ENCODE measurements at regions not wholly inside any gene's neighbourhood (a gene's known extent, or its start where the extent isn't known, plus 50 kb on each side); places are given as distances from the start of the nearest gene placed in this dataset.

GRCh38 chr13:99800951-99801350 is 170.6 kb downstream of the ZIC5 start:
- TF ChIP-seq FOXA1 (IDR thresholded peaks at IDR 0.05) (no peak), SP1 (IDR thresholded peaks at IDR 0.05) (no peak), HDGF (IDR thresholded peaks at IDR 0.05; ENCODE audit: borderline replicate concordance) (no peak), SUZ12 (IDR thresholded peaks at IDR 0.05) (no peak), ARNT (IDR thresholded peaks at IDR 0.05) (no peak), L3MBTL2 (conservative IDR thresholded peaks at IDR 0.05) (no peak), FOXM1 (IDR thresholded peaks at IDR 0.05; ENCODE audit: borderline replicate concordance) (no peak), NFRKB (IDR thresholded peaks at IDR 0.05) (no peak), PKNOX1 (IDR thresholded peaks at IDR 0.05) (no peak), CTBP1 (IDR thresholded peaks at IDR 0.05; ENCODE audit: borderline replicate concordance) (no peak), FOXK2 (IDR thresholded peaks at IDR 0.05) (no peak)

All from HEK293T (cell line).